SK-N-SH (cell line): ENCODE measurements at regions not wholly inside any gene's neighbourhood (a gene's known extent, or its start where the extent isn't known, plus 50 kb on each side); places are given as distances from the start of the nearest gene placed in this dataset.

ENCODE experiments used
- CTCF ChIA-PET: fragments of 300-600, 350-600 bp; formaldehyde crosslinking; extraction: SDS; loops from one replicate; lab custom pipeline; 2021; lab: Yijun Ruan, JAX
- POLR2A ChIA-PET: fragments of 350-600 bp; sonication (Branson Sonifier 250); formaldehyde crosslinking; extraction: SDS; loops from one replicate; lab custom pipeline; 2020; ENCODE audit warnings: antibody characterized with exemption, inconsistent platforms; lab: Yijun Ruan, JAX
- DNase-seq: peaks from one replicate; pipeline ENCODE4 v3.0.0; 2012
- H2AFZ ChIP-seq: fragments of 200-600 bp; sonication (generic); 2 replicates; pipeline ENCODE4 v1.8.1; 2016; ENCODE audit warnings: antibody characterized with exemption, mild to moderate bottlenecking, low read depth
- H3F3A ChIP-seq: fragments of 200-600 bp; sonication (generic); replicated peaks from 2 replicates; pipeline ENCODE3; 2016; ENCODE audit warnings: antibody characterized with exemption, mild to moderate bottlenecking; ENCODE audit not compliant: insufficient read depth
- H3K27ac ChIP-seq, 2 experiments: fragments of 200-500 bp in 1 of 2; fragments of 200-600 bp in 1 of 2; sonication (Bioruptor generic) in 1 of 2; sonication (generic), shearing (Covaris generic) in 1 of 2; 2 replicates each; pipeline versions ENCODE4 v1.5.1 to v1.6.1; 2014 to 2016; ENCODE audit warnings: low read depth in 2 of 2, inconsistent platforms in 1 of 2, low read length in 1 of 2, mild to moderate bottlenecking in 1 of 2, mixed read lengths in 1 of 2
- H3K27me3 ChIP-seq: fragments of 200-600 bp; sonication (generic), shearing (Covaris generic); 2 replicates; pipeline ENCODE4 v1.6.1; 2016; ENCODE audit warnings: mixed run types; ENCODE audit not compliant: insufficient read depth
- H3K36me3 ChIP-seq, 2 experiments: fragments of 200-500 bp in 1 of 2; fragments of 200-600 bp in 1 of 2; sonication (Bioruptor generic) in 1 of 2; sonication (generic) in 1 of 2; replicated peaks in 1 of 2; 2 replicates each; pipeline versions ENCODE3 to v1.5.1; 2014 to 2016; ENCODE audit warnings: low read length in 1 of 2, mild to moderate bottlenecking in 1 of 2; ENCODE audit not compliant: insufficient read depth in 2 of 2, control insufficient read depth in 1 of 2
- H3K4me1 ChIP-seq, 2 experiments: fragments of 200-500 bp in 1 of 2; fragments of 200-600 bp in 1 of 2; sonication (Bioruptor generic) in 1 of 2; sonication (generic), shearing (Covaris generic) in 1 of 2; 2 replicates each; pipeline versions ENCODE4 v1.5.1 to v1.6.1; 2014 to 2016; ENCODE audit warnings: low read depth in 1 of 2, low read length in 1 of 2, mixed run types in 1 of 2; ENCODE audit not compliant: insufficient read depth in 2 of 2, control insufficient read depth in 1 of 2
- H3K4me2 ChIP-seq: fragments of 200-600 bp; sonication (generic), shearing (Covaris generic); 2 replicates; pipeline ENCODE4 v1.6.1; 2017; ENCODE audit warnings: mixed run types
- H3K4me3 ChIP-seq, 2 experiments: fragments of 200-500 bp in 1 of 2; fragments of 200-600 bp in 1 of 2; sonication (Bioruptor generic) in 1 of 2; sonication (generic), shearing (Covaris generic) in 1 of 2; 2 replicates each; pipeline versions ENCODE4 v1.5.1 to v1.8.1; 2014 to 2016; ENCODE audit warnings: low read depth in 2 of 2, inconsistent platforms in 1 of 2, low read length in 1 of 2, mild to moderate bottlenecking in 1 of 2, mixed read lengths in 1 of 2, moderate library complexity in 1 of 2
- H3K79me2 ChIP-seq: fragments of 200-600 bp; sonication (generic); 2 replicates; pipeline ENCODE4 v1.8.1; 2017; ENCODE audit warnings: mild to moderate bottlenecking; ENCODE audit not compliant: insufficient read depth
- H3K9ac ChIP-seq: fragments of 200-600 bp; sonication (generic); 2 replicates; pipeline ENCODE4 v1.6.1; 2017; ENCODE audit warnings: mixed run types
- H3K9me2 ChIP-seq: fragments of 200-600 bp; sonication (generic); 2 replicates; pipeline ENCODE4 v1.6.1; 2017; ENCODE audit warnings: mixed run types
- H3K9me3 ChIP-seq: fragments of 200-600 bp; sonication (generic); 2 replicates; pipeline ENCODE4 v1.6.1; 2017; ENCODE audit warnings: mixed run types, mild to moderate bottlenecking, moderate library complexity
- H4K20me1 ChIP-seq: fragments of 200-600 bp; sonication (generic); 2 replicates; pipeline ENCODE4 v1.6.1; 2017; ENCODE audit warnings: mild to moderate bottlenecking, mixed run types; ENCODE audit not compliant: insufficient read depth
- CHD2 ChIP-seq: fragments of 150-350 bp; IDR thresholded peaks from 2 replicates; pipeline ENCODE4 v1.6.1; 2018; ENCODE audit warnings: low read length; ENCODE audit not compliant: partially characterized antibody
- CTCF ChIP-seq: fragments of 200-600 bp; sonication (generic); IDR thresholded peaks from 2 replicates; pipeline ENCODE4 v1.6.1; 2017; ENCODE audit warnings: antibody characterized with exemption, mild to moderate bottlenecking, moderate library complexity
- ELF1 ChIP-seq: IDR thresholded peaks from 2 replicates; pipeline ENCODE4 v1.4.0; 2012
- EZH2phosphoT487 ChIP-seq: fragments of 200-600 bp; sonication (generic); IDR thresholded peaks from 2 replicates; pipeline ENCODE4 v1.6.1; 2017; ENCODE audit warnings: low read depth, mixed run types, mild to moderate bottlenecking, antibody characterized with exemption, moderate library complexity, borderline replicate concordance
- FOXM1 ChIP-seq: IDR thresholded peaks from 2 replicates; pipeline ENCODE4 v1.4.0; 2012; ENCODE audit warnings: low read depth, mild to moderate bottlenecking
- GATA2 ChIP-seq: sonication (generic); formaldehyde crosslinking; IDR thresholded peaks from 2 replicates; pipeline ENCODE4 v1.5.0; 2020; ENCODE audit warnings: mild to moderate bottlenecking, missing genetic modification reagents
- JUND ChIP-seq: IDR thresholded peaks from 2 replicates; pipeline ENCODE4 v1.4.0; 2012
- NFIC ChIP-seq: IDR thresholded peaks from 2 replicates; pipeline ENCODE4 v1.4.0; 2012; ENCODE audit warnings: borderline replicate concordance
- NRF1 ChIP-seq: IDR thresholded peaks from 2 replicates; pipeline ENCODE4 v1.6.1; 2012; ENCODE audit warnings: low read depth, mild to moderate bottlenecking, low read length
- RCOR1 ChIP-seq: fragments of 150-350 bp; IDR thresholded peaks from 2 replicates; pipeline ENCODE4 v1.6.1; 2017; ENCODE audit warnings: antibody characterized with exemption, low read length
- REST ChIP-seq: IDR thresholded peaks from 2 replicates; pipeline ENCODE4 v1.6.1; 2012; ENCODE audit warnings: mild to moderate bottlenecking, low read depth, low read length, moderate library complexity
- RXRA ChIP-seq: IDR thresholded peaks from 2 replicates; pipeline ENCODE4 v1.4.0; 2012; ENCODE audit warnings: low read depth, mild to moderate bottlenecking, borderline replicate concordance
- SMC3 ChIP-seq: IDR thresholded peaks from 2 replicates; pipeline ENCODE4 v1.6.1; 2012; ENCODE audit warnings: low read depth, low read length, improper control_type of control experiment
- TEAD4 ChIP-seq: IDR thresholded peaks from 2 replicates; pipeline ENCODE4 v1.4.0; 2012; ENCODE audit warnings: mild to moderate bottlenecking, borderline replicate concordance; ENCODE audit not compliant: insufficient read depth
- USF1 ChIP-seq: IDR thresholded peaks from 2 replicates; pipeline ENCODE4 v1.4.0; 2012; ENCODE audit warnings: low read depth, borderline replicate concordance
- ZBTB33 ChIP-seq: IDR thresholded peaks from 2 replicates; pipeline ENCODE4 v1.4.0; 2012; ENCODE audit warnings: low read depth, borderline replicate concordance

- no peak overlapping the region for H3K4me3 ChIP-seq
- no peaks in the 10 kb centered on the region for H3K9me3 ChIP-seq
- DNase-seq: no peak
- H3K4me2 ChIP-seq: no peak overlapping the region
- no peaks in the 10 kb centered on the region for H4K20me1 ChIP-seq
- CTCF ChIA-PET: no interaction called here
- H3K36me3 ChIP-seq: no peaks in the 10 kb centered on the region
- POLR2A ChIA-PET: no interaction called here
- no peaks in the 10 kb centered on the region for H3K79me2 ChIP-seq
- H3F3A ChIP-seq: no peaks in the 10 kb centered on the region
- H3K9ac ChIP-seq: no peak overlapping the region
- H3K27ac ChIP-seq: no peak overlapping the region
- H3K9me2 ChIP-seq: no peaks in the 10 kb centered on the region
- no peaks in the 10 kb centered on the region; a peak in 1 of 4 replicates for H3K4me1 ChIP-seq
- H2AFZ ChIP-seq: no peak overlapping the region
- H3K27me3 ChIP-seq: no peaks in the 10 kb centered on the region
- no peak for TF ChIP-seq TEAD4
- TF ChIP-seq ZBTB33: no peak
- TF ChIP-seq REST: no peak
- TF ChIP-seq EZH2phosphoT487: no peak
- no peak for TF ChIP-seq RXRA
- no peak for TF ChIP-seq GATA2 (CRISPR knock-in tag)
- TF ChIP-seq CHD2: no peak
- no peak for TF ChIP-seq RCOR1
- no peak for TF ChIP-seq JUND
- no peak for TF ChIP-seq NFIC
- no peak for TF ChIP-seq CTCF
- TF ChIP-seq NRF1: no peak
- no peak for TF ChIP-seq FOXM1
- TF ChIP-seq SMC3: no peak
- TF ChIP-seq USF1: no peak
- TF ChIP-seq ELF1: no peak
These were observed 181.6 kb downstream of the NKX6-1 start for GRCh38 chr4:84317513-84317912.
